GM13976 (cell line): ENCODE measurements at regions not wholly inside any gene's neighbourhood (a gene's known extent, or its start where the extent isn't known, plus 50 kb on each side); places are given as distances from the start of the nearest gene placed in this dataset.

ENCODE experiments used
- DNase-seq: peaks from one replicate; pipeline ENCODE4 v3.0.0; 2012; ENCODE audit warnings: low spot score
- CTCF ChIP-seq: IDR thresholded peaks from 2 replicates; pipeline ENCODE4 v1.5.1; 2012; ENCODE audit warnings: borderline replicate concordance, mild to moderate bottlenecking; ENCODE audit not compliant: insufficient read depth; ENCODE audit errors: extremely low read depth, missing control alignments, control extremely low read depth
- in situ Hi-C: fragments of 300-500 bp; cut with MboI; formaldehyde crosslinking; loops from one replicate; pipeline ENCODE4 v1.12.0; 2022; ENCODE audit warnings: low sequenced_read_pairs, mixed read lengths, inconsistent platforms; ENCODE audit not compliant: unreplicated experiment

- no peak for DNase-seq
- in situ Hi-C loops = no loop called here
- no peak for TF ChIP-seq CTCF
Measured at GRCh38 chr12:30145684-30146032, 361.9 kb upstream of the TMTC1 start.

- TF ChIP-seq CTCF = no peak
- DNase-seq = no peak
- in situ Hi-C loops = no loop called here
Measured at GRCh38 chr12:30144777-30145683, 361.3 kb upstream of the TMTC1 start.

GRCh38 chr12:30142301-30142700 lies 358.6 kb upstream of the TMTC1 start:
- no peak for TF ChIP-seq CTCF
- DNase-seq = no peak
- in situ Hi-C loops = no loop called here

GRCh38 chr12:30138483-30138882 lies 354.7 kb upstream of the TMTC1 start:
- in situ Hi-C loops = no loop called here
- DNase-seq = no peak
- no peak for TF ChIP-seq CTCF

GRCh38 chr12:30136696-30137095 lies 353.0 kb upstream of the TMTC1 start:
- in situ Hi-C loops = no loop called here

GRCh38 chr12:30135776-30136175 lies 352.0 kb upstream of the TMTC1 start:
- in situ Hi-C loops = no loop called here
- no peak for TF ChIP-seq CTCF
- no peak for DNase-seq

More at GRCh38 chr12:30136696-30137095, 353.0 kb upstream of the TMTC1 start:
- no peak for DNase-seq
- no peak for TF ChIP-seq CTCF

- no peak for DNase-seq
- in situ Hi-C loops = no loop called here
- TF ChIP-seq CTCF = no peak
Measured at GRCh38 chr12:30134229-30134628, 350.5 kb upstream of the TMTC1 start.
